ENCODE measurements at regions not wholly inside any gene's neighbourhood (a gene's known extent, or its start where the extent isn't known, plus 50 kb on each side); places are given as distances from the start of the nearest gene placed in this dataset.
A peak's percentile ranks its signal among the peaks of the same experiment; 100 is the strongest.

DNA sequence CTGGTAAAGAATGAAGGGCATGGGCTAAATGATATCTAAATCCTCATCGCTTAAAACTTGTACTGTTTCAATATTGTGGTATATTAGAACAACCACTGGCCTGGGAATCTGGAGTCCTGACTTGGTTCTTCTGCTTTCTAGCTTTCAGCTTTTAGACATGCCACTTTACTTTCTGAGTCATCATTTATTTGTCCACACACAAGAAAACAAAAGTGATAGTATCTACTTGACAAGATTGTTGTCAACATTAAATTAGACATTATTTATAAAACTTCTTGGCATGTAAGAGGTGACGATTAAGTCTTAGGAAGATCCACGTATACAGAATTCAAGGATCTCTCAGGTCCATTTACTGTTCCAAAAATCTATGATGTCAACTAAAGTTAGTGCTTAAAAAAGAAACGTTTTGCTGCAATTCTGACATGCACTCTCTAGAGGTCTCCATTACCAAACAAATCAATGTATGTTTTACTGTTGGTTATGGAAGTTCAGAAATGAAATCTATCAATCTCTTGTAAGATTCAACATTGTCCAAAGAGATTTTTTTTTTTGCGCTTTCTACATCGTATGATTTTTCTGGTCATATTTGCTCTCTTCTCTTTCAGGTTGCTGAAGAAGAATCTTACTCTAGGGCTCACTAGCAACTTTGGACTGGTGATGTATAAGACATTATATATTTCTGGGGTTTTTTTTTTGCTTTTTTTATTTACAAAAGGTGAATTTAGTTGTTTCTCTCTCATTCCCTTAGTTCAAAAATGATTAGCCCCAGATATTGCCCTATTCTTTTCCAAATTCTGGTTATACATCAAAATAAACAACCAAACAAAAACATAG lies 53.6 kb upstream of the DYNC1I1 start:
- peak; percentile 1 to 14 for DNase-seq

DNA sequence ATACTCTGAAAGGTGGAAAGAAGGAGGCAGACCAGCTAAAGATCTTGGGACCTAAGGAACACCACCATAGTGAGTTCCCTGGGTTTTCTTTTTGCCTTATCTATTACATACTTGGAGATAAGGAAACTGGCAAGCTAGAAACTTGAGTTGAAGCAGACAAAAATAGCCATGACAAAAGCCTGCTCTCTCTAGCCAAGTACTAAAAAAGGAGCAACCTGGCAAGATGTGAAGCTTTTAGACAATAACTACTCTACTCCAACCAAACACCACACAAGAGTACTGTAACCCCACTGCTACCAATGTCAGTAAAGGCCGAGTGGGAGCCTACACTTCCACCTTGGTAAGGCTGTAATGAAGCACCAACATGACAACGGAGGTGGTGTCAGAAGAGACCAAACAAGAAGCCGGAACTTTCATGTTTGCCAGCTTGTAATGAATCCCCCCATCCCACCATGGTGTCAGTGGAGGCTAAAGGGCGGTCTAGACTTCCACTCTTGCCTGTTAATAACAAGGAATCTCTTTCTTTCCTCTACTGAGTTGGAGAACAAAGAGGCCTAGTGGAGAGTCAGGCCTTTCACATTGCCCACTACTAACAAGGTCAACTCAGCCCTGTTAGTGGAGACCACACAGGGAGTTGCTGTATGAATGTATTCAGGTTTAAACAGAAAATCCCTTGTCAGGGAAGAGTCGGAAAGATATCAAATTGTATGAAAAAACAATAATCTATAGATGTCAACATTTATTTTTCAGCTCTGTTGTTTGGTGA lies 55.8 kb upstream of the DYNC1I1 start:
- DNase-seq: no peak

DNA sequence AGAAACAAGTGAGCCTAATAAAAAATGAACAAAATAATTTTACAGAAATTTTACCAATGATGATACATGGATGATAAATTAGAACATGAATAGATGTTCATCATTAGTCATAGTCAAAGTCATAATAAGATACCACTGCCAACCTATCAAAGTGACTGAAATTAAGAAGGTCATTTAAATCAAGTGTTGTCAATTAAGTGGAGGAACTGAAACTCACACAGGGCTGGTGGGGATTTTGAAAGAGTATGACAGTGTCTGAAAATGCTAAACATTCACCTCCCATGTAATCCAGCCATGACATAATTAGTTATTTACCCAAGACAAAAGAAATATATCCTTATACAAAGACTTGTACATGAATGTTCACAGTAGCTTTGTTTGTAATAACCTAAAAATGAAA lies 57.1 kb upstream of the DYNC1I1 start:
- peak; percentile 37 to 43 for DNase-seq

DNA sequence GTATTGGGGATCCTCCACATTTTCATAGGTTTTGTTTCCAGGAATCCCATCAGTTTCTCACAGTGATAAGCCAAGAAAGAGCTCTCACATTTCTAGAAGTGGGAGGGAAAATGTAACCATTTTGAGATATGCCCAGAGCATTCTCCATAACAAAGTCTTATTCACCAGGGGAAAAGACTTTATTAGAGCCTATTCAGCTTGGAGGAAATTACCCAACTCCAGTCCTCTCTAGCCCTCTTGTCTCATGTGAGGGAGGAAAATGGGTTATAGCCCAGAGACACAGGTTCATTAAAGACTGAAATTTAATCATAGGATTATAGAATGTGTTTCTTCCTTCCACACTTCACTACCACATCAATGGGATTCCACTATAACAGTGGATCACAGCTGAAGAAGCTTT lies 61.6 kb upstream of the DYNC1I1 start:
- DNase-seq: no peak

DNA sequence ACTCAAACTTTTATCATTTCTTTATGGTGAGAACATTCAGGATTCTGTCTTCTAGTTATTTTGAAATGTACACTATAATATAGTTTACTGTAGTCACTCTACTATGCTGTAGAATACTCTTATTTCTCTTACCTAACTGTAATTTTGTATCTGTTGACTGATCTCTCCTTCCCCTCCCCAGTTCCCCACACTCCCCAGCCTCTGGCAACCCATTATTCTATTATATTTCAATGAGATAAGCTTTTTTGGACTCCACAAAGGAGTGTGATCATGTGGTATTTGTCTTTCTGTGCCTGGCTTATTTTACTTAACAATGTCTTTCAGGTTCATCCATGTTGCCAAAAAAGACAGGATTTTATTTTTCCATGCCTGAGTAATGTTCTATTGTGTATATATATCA lies 71.4 kb upstream of the DYNC1I1 start:
- DNase-seq: no peak

DNA sequence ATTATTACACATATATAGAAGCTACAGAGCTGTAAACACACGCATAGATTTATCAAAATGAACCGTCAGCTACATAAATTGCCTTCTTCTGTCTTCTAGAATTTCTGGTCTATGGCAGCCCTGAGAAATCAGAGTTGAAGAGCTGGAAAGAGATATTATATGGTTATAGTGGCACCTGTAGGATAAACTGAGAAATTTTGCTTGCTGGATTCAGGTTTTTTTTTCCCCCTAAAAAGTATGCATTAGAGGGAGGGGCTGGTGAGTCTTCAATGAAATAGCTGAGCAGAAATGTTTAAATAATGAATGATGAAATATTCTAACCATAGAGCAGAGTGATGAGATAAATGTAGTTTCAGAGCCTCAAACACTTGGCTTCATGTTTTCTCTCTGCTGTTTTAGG lies 78.0 kb upstream of the DYNC1I1 start:
- no peak for DNase-seq

DNA sequence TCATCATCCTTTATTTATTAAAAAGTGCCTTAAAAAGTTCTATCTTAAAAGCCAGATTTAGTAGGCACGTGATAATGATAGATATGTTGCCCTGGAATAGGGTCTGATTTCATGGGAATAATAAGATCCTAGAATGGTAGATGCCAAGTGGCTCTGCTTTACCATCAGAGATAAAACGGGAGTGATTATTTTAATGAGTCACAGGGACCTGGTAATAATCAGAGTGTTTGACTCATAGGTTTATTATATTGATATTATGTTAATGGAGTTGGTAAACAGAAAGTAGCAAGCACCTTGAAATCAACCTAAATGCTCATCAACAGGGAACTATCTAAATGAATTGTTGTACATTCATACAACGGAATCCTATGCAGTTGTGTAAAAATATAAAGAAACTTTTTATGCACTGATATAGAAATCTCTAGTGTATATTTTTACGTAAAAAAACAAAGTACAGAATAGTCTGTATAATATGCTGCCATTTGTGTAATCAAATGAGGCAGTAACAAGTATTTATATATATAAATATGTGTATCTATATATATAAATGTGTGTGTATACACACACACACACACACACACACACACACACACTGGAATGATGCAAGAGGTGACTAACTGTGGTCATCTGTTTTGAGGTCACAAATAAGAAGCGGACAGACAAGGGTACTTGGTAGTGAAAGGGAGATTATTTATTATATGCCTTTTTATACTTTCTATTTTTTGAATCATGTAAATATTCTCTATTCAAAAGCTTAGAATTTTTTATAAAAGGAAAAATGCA lies 78.6 kb upstream of the DYNC1I1 start:
- no peak for DNase-seq

DNA sequence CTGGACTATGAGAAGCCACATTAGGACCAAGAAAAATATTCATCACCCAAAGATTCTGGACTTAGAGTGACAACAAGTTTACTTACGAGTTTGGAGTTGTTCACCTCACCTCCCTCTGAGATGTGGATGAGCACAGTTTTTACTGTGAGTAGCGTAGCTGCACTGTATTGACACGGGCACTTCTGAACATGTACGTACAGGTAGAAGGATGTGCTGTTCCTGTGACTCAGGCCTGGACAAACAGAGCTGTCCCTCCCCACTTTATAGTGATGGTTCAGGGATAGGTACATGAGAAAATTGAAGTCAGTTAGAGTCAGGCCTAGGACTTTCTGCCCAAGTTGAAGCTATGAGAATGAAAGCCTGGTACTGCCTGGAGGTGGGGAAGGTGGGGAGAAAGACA lies 80.9 kb upstream of the DYNC1I1 start:
- DNase-seq: no peak

DNA sequence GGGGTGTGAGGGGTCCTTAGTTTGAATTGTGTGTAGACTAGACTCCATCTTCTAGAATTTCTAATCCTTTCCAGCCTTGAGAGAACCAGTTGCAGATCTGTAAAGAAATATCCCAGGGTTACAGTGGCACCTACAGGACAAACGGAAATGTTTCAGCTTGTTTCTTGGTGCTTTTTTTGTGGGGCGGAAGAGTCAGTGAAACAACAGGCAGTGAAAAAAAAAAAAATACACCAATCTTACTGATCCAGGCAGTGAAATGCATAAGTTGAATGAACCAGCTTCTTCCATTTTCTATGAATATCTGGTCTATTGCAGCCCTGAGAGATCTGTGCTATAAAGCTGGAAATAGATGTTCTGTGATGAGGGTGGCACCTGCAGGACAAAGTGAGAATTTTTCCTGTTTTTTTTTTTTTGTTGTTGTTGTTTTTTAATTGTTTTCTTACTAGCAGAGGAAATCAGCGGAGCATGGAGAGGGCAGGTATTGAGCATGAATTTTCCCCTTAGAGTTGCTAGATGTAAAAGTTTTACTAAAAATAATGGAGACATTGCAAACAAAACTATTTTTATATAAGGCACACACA lies 81.9 kb upstream of the DYNC1I1 start:
- DNase-seq: peak; percentile 21 to 44

DNA sequence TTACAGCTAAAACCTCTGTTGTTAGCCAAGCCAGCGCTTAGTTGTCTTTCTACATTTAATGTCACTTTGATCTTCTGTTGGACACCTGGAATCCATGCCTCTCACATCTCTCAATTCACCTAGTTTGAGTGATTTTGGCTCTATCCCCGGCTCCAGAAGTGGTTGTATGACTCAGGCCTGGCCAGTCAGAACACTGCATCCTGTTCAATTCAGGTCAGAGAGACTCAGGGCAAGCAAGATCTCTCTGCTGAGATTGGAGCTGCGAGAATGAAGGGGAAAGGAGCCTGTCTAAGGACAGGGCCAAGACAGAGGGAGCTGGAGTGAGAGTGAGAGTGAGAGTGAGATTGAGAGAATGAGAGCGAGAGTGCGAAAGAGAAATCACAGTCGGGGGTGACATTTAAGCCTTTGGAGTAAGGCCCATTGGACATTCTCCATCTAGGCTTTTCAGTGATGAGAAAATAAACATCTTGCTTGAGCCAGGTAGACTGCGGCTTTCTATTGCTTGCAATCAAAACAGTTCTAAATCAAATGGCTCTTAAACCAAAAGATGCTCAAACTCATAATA lies 83.3 kb upstream of the DYNC1I1 start:
- DNase-seq: no peak

DNA sequence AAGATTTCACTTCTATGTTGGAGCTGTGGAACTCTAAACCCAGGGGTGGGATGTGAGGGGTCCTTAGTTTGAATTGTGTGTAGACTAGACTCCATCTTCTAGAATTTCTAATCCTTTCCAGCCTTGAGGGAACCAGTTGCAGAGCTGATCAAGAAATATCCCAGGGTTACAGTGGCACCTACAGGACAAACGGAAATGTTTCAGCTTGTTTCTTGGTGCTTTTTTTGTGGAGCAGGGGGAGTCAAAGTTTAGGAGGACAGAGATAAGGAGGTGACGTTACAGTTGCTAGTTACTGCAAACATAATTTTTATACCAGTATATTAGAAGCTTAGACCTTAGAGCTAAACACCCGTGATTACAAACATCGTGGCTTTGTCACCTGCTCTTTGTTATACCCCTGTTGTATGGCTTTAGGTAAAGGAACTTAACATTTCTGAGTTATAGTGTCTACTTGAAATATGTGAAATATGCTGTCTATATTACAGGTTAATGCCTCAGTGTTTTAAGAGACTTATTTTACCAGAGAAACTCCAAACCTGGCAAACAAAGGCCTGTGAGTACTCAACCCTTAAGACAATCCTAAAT lies 84.5 kb upstream of the DYNC1I1 start:
- peak in 1 of 2 donors; percentile 32 for DNase-seq

DNA sequence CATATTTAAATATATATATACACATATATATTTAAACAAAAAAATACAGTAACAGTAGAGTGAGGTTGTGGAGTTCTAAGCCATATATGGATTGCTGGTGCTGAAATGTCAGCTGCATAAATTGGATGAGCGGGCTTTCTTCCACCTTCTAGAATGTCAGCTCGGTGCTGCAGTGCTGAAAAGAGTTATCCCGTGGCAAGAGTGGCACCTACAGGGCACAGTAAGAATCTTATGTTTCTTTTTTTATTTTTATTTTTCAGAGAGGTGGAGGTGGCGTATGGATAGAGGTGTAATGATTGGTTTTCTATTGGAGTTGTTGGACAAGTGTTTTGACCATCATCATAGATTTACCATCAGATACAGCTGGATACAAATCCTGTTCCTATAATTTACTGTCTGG lies 86.2 kb upstream of the DYNC1I1 start:
- peak; percentile 40 to 51 for DNase-seq

DNA sequence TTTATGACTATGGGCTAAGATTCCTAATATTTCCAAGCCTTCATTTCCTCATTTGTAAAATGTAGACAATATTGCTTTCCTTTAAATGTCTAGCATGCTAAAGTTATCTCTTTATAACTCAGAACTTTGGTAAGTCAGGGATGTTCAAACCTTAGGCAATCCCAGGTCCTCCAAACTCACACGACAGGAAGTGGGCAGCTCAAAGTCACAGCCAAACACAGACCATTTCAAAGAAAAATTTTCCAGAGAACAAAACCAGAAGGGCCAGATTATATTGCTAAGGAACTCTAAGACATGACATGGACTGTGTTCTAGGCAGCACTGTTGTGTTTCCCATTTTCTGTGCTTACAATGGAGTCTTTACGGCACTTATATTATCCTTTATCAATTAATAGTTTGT lies 87.8 kb upstream of the DYNC1I1 start:
- DNase-seq: no peak

DNA sequence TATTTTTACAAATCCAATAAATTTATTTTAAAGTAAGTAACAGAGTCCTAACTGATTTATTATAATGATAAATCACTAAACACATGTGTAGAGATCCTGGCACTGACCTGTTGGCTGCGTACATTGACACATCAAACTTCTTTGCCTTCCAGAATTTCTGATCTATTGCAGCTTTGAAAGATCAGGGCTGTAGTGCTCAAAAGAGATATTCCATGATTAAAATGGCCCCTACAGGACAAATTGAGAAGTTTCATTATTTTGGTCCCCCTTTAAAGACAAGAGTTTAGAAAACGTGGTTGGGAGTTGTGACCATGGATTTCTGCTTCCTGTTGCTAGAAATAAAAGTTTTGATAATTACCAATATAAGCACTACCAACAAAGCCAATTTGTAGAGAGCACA lies 87.7 kb upstream of the PDK4 start:
- peak in 1 of 2 donors; percentile 46 for DNase-seq

DNA sequence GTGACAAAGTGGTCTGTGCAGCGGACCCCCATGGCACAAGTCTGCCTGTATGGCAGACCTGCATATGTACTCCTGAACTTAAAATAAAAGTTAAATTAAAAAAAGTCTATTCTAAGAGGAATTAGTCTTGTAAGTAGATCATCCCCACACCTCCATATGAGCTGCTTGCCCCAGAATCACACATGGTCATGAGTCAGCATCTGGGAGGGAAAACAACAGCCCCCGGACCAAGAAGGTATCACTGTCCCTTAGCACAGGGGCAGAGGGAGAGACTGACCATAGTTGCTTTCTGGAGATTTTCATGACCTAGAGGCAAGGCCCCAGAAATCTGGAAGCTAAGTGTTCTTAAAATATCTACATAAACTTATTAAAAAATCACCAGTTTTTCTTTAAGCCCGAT lies 86.6 kb upstream of the PDK4 start:
- DNase-seq: no peak

DNA sequence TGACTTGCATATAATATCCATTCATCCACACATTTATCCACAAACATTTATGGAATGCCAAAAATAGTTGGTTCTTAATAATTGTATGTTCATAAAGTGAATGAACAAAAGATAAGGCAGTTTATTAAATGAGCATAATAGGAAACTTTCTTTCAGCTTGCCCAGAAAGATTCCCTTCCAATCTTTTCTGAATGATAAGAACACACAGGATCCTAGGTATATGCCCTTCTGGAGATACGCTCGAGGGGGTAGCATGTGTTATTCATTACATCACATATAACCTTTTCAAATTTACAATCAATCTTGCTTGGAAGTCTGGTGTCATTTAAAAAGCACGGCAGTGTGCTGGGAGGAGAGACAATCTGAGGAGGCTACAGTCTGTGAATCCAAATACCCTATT lies 80.4 kb upstream of the PDK4 start:
- DNase-seq: no peak

DNA sequence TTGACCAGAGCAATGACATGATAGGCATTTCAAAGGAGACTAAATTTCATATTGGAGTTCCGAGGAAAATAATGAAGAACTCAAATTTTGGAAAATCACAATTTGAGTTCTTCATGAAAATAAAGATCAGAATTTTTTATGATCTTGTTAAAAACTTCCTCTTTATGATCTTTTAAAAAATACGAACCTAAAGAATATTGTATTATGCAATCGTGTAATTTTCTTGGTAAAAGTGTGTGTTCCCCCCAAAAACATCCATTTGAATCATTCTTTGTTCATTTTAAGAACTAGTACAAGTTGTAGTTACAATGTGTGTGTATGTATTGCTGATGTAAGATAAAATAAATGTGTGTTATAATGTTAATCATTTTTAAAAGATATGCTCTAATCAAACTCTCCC lies 79.3 kb upstream of the PDK4 start:
- peak; percentile 25 to 28 for DNase-seq

DNA sequence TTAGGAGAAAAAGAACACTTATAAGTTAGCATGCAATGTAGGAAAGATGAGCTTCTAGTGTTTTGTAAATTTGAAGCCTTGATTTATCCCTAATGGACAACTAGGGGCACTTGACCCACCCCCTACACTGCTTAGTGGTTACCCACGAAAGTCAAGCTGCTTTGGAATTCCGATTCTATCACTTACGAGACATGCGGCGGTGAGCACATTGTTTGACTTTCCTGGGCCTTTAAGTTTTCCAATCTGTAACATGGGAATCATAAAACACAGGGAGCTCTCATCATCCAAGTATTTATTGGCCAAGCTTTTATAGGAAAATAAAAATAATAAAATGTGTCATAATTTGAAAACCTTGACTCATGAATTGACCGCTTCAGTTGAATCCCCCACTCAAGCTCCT lies 78.7 kb upstream of the PDK4 start:
- no peak for DNase-seq

DNA sequence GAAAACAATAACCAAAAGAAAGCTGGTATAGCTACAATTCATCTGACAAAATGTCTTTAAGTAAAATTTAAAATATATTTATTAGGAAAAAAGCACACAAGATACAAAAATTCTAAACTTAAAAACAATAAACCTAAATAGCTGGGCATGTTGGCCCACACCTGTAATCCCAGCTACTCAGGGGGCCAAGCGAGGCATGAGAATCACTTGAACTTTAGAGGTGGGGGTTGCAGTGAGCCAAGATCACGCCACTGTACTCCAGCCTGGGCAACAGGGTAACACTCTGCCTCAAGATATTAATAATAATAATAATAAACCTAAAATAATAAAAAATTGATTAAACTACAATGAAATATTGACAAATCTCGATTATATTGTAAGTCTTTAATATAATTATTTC lies 77.8 kb upstream of the PDK4 start:
- no peak for DNase-seq

DNA sequence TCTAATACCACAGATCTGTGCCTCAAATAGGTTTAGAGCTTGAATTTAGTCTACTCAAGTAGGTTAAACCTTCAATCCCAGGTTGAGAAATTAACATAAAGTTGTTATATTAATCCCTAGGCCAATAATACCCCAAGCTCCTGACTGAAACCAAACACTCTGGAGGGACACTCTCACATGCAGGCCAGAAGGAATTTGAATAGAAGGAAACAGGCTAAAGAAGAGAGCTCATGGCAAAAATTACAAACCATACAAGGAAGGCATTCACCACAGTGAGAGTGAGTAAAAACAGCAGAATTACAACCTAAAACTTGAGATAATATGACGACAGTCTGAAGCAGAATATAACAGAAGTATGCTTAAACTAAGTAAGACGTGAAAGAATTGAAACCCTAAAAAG lies 76.1 kb upstream of the PDK4 start:
- no peak for DNase-seq

DNA sequence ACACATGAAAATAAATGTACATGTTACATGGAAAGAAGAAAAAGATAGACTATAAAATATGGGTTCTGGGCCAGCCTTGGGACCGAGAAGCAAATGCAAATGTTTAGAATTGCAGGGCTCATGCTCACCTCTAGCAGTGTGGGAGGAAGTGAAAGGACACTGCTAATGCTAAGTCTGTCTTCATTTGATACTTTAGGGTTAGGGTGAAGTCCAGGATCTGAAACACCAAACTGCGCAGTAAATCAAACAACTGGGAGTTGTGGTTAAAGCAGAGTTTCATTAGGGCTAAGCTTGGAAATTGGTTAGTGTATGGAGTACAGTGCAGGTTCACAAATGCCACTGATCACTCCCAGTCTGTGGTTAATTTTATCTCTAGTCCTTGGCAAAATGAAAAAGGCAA lies 73.2 kb upstream of the PDK4 start:
- no peak for DNase-seq

DNA sequence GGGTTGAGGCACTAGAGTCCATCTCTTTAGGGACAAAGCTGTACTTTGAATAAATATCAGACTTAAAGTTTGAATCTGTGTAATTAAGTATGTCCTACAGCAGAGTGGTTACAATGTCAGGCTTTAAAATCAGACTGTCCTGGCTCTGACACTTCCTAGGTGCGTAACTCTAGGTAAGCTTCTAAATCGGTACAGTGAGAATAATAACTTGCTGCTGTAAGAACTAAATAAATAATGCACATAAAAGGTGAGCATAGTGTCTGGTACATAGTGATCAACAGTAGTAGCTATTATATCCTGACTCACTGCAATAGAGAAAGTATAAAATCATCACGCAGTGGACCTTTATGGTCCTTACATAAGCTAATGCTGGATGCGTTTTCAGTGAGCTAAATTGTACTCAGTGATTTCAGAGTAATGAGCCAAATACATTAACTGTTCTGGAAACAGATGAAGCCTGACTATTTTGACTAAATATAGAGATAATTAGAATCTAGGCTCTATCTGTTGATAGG lies 72.2 kb upstream of the PDK4 start:
- no peak for DNase-seq

Measured in inflammatory macrophage treated with lipopolysaccharide for 1 hour (primary cell).